Esophagus squamous epithelium (tissue), 4 donors: ENCODE measurements at regions not wholly inside any gene's neighbourhood (a gene's known extent, or its start where the extent isn't known, plus 50 kb on each side); places are given as distances from the start of the nearest gene placed in this dataset.

Experiments used
- CTCF ChIP-seq, 6 experiments: fragments of 450-650 bp in 4 of 6; fragments of 200-600 bp in 2 of 6; sonication (generic) in 2 of 6; IDR thresholded peaks; one replicate each; pipeline ENCODE4 v1.5.1; 2016 to 2019; ENCODE audit warnings: antibody characterized with exemption in 6 of 6, mild to moderate bottlenecking in 4 of 6, moderate library complexity in 4 of 6
- POLR2A ChIP-seq, 4 donors: fragments of 450-650 bp; IDR thresholded peaks; one replicate each; pipeline ENCODE4 v1.6.1; 2017; ENCODE audit warnings: antibody characterized with exemption in 4 of 4, mild to moderate bottlenecking in 4 of 4, moderate library complexity in 3 of 4

- TF ChIP-seq CTCF (IDR thresholded peaks at IDR 0.05) (no peak), POLR2A (IDR thresholded peaks at IDR 0.05) (no peak)
These were observed 145.4 kb downstream of the PTGER3 start for GRCh38 chr1:70902211-70902610.
